ENCODE measurements at regions not wholly inside any gene's neighbourhood (a gene's known extent, or its start where the extent isn't known, plus 50 kb on each side); places are given as distances from the start of the nearest gene placed in this dataset.

GRCh38 chr9:16025627-16026026 lies 472.8 kb downstream of the CCDC171 start:
- no peak for DNase-seq

GRCh38 chr9:16026886-16027285 lies 474.0 kb downstream of the CCDC171 start:
- DNase-seq, result no peak

- DNase-seq, result no peak
These were observed 475.7 kb downstream of the CCDC171 start for GRCh38 chr9:16028548-16028947.

- no peak for DNase-seq
These were observed 476.3 kb downstream of the CCDC171 start for GRCh38 chr9:16029046-16029615.

GRCh38 chr9:16029796-16030363 lies 477.0 kb downstream of the CCDC171 start:
- DNase-seq, result no peak

- DNase-seq, result no peak
These were observed 477.8 kb downstream of the CCDC171 start for GRCh38 chr9:16030528-16031185.

GRCh38 chr9:16031486-16031885 lies 478.6 kb downstream of the CCDC171 start:
- no peak for DNase-seq

GRCh38 chr9:16031971-16032370 lies 479.1 kb downstream of the CCDC171 start:
- no peak for DNase-seq

- DNase-seq, result no peak
These were observed 480.0 kb downstream of the CCDC171 start for GRCh38 chr9:16032799-16033198.

- no peak for DNase-seq
These were observed 480.4 kb downstream of the CCDC171 start for GRCh38 chr9:16033253-16033652.

GRCh38 chr9:16033921-16034691 lies 481.3 kb downstream of the CCDC171 start:
- no peak for DNase-seq

GRCh38 chr9:16039218-16039987 lies 486.6 kb downstream of the CCDC171 start:
- no peak for DNase-seq

- DNase-seq, result no peak
These were observed 487.3 kb downstream of the CCDC171 start for GRCh38 chr9:16039988-16040761.

- no peak for DNase-seq
These were observed 491.1 kb downstream of the CCDC171 start for GRCh38 chr9:16043756-16044578.

- no peak for DNase-seq
These were observed 491.7 kb downstream of the CCDC171 start for GRCh38 chr9:16044579-16044881.

- DNase-seq, result no peak
These were observed 492.9 kb downstream of the CCDC171 start for GRCh38 chr9:16045651-16046280.

GRCh38 chr9:16046713-16047112 lies 493.9 kb downstream of the CCDC171 start:
- no peak for DNase-seq

- no peak for DNase-seq
These were observed 495.3 kb downstream of the CCDC171 start for GRCh38 chr9:16048129-16048528.

- DNase-seq, result no peak
These were observed 499.3 kb downstream of the CCDC171 start for GRCh38 chr9:16052146-16052545.

- no peak for DNase-seq
These were observed 500.1 kb downstream of the CCDC171 start for GRCh38 chr9:16052757-16053530.
